Stimulated activated CD8-positive, alpha-beta memory T cell treated with anti-CD3 and anti-CD28 coated beads, Interleukin-7, amount 100 ng/mL, for 1 hour (primary cell): ENCODE measurements at regions not wholly inside any gene's neighbourhood (a gene's known extent, or its start where the extent isn't known, plus 50 kb on each side); places are given as distances from the start of the nearest gene placed in this dataset.

ENCODE experiments used
- DNase-seq, 2 donors: peaks; one replicate each; pipeline ENCODE4 v3.0.0-alpha.2; 2020; ENCODE audit warnings: low read depth in 2 of 2

- no peak for DNase-seq
Measured at GRCh38 chr5:56320686-56321085, 87.6 kb upstream of the ANKRD55 start.

- DNase-seq = no peak
Measured at GRCh38 chr5:56319526-56320181, 86.5 kb upstream of the ANKRD55 start.

GRCh38 chr5:56317923-56318561 is 84.9 kb upstream of the ANKRD55 start:
- DNase-seq = no peak

GRCh38 chr5:56316299-56316994 is 83.3 kb upstream of the ANKRD55 start:
- DNase-seq = no peak

GRCh38 chr5:56314529-56314928 is 81.4 kb upstream of the ANKRD55 start:
- no peak for DNase-seq

- no peak for DNase-seq
Measured at GRCh38 chr5:56313596-56313995, 80.5 kb upstream of the ANKRD55 start.

- no peak for DNase-seq
Measured at GRCh38 chr5:56313004-56313531, 79.9 kb upstream of the ANKRD55 start.

- DNase-seq = no peak
Measured at GRCh38 chr5:56311306-56311905, 78.3 kb upstream of the ANKRD55 start.

GRCh38 chr5:56310711-56311204 is 77.6 kb upstream of the ANKRD55 start:
- DNase-seq = no peak

- no peak for DNase-seq
Measured at GRCh38 chr5:56309262-56309826, 76.2 kb upstream of the ANKRD55 start.

GRCh38 chr5:56307714-56308333 is 74.7 kb upstream of the ANKRD55 start:
- no peak for DNase-seq

- no peak for DNase-seq
Measured at GRCh38 chr5:56306433-56307150, 73.5 kb upstream of the ANKRD55 start.

- no peak for DNase-seq
Measured at GRCh38 chr5:56305001-56305950, 72.1 kb upstream of the ANKRD55 start.

- DNase-seq = no peak
Measured at GRCh38 chr5:56303511-56303910, 70.4 kb upstream of the ANKRD55 start.

- DNase-seq = no peak
Measured at GRCh38 chr5:56302027-56302426, 68.9 kb upstream of the ANKRD55 start.

GRCh38 chr5:56301069-56301468 is 67.9 kb upstream of the ANKRD55 start:
- DNase-seq = no peak

- no peak for DNase-seq
Measured at GRCh38 chr5:56299212-56299611, 66.1 kb upstream of the ANKRD55 start.

- no peak for DNase-seq
Measured at GRCh38 chr5:56298336-56299090, 65.4 kb upstream of the ANKRD55 start.

- no peak for DNase-seq
Measured at GRCh38 chr5:56297851-56298250, 64.7 kb upstream of the ANKRD55 start.
